Stimulated activated CD8-positive, alpha-beta memory T cell treated with anti-CD3 and anti-CD28 coated beads, Interleukin-2, amount 100 ng/mL, for 1 hour (primary cell): ENCODE measurements at regions not wholly inside any gene's neighbourhood (a gene's known extent, or its start where the extent isn't known, plus 50 kb on each side); places are given as distances from the start of the nearest gene placed in this dataset.
"Not testable (repeated sequence)": the region's sequence is repeated elsewhere in the genome, so short reads cannot be mapped to it uniquely, and the experiment has no call there.

Experiments used
- DNase-seq, 2 donors: peaks; one replicate each; pipeline ENCODE4 v3.0.0-alpha.2; 2020; ENCODE audit warnings: low read depth in 2 of 2

DNA sequence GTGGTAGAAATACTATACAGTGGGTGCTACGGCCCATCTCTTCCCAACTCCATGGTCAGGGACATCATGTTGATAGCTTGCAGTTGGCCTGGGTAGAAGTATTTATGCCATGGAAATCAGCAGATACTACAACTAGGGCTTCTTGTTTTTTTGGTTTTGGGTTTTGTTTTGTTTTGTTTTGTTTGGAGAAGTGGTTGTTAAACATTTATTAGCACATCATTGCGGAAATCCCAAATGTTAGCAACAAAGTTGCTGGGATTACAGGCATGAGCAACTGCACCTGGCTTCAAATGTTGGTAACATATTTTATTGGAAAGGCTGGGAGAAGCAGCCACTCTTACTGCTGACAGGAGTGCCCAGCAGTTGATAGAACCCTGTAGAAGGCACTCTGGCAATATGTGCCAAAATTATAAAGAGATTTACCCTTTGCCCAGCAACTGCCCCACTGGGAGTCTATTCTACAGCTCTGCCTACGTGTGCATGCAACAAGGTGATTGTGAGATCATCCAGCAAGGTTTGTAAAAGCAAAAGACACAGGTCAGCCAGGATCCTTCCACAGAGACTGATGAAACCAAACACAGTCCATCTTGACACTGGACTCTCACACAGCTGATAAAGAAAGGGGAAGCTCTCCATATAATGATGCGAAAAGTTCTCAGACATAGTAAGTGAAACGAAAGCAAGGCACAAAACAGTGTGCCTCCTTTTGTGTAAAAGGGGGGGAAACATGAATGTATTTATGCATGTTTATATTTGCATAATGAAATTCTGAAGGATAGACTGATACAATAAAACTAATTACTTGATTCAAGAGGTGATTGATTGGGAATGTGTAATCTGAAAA lies 314.4 kb downstream of the ANAPC1 start:
- not testable (repeated sequence) for DNase-seq

DNA sequence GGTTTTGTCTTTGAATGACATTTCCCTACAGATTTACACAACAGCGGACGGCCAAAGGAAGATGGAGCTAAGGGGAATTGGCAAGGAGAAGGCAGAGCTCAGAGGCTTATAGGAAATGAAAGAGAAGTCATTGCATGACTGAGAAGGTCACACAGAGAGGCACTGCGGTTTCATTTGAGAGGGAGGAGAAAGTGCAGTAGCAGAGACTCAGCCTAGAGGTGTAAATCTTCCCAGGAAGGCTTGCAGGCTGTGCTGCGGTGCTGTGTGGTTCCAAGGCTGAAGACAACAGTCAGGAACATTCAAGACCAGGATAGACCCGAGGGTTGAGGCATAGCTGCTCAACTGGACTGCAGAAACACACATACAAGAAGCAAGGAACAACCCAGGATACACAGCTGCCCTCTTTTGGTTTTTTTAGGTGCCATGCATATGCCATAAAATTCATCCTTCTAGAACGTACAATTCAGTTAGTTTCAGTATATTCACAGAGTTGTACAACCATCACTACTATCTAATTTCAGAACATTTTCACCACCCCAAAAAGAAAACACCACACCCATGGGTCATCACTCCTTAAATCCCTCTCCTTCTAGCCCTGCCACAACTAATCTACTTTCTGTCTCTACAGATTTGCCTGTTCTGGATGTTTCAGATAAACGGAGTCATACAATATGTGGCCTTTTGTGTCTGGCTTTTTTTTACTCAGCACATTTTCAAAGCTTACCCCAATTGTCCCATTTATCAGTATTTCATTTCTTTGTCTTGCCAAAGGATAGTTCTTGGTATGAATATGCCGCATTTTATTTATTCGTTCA lies 313.5 kb downstream of the ANAPC1 start:
- DNase-seq: not testable (repeated sequence)

GRCh38 chr2:111574803-111575202 lies 309.2 kb downstream of the ANAPC1 start:
- DNase-seq: not testable (repeated sequence)

GRCh38 chr2:111577154-111577885 lies 306.7 kb downstream of the ANAPC1 start:
- not testable (repeated sequence) for DNase-seq

DNA sequence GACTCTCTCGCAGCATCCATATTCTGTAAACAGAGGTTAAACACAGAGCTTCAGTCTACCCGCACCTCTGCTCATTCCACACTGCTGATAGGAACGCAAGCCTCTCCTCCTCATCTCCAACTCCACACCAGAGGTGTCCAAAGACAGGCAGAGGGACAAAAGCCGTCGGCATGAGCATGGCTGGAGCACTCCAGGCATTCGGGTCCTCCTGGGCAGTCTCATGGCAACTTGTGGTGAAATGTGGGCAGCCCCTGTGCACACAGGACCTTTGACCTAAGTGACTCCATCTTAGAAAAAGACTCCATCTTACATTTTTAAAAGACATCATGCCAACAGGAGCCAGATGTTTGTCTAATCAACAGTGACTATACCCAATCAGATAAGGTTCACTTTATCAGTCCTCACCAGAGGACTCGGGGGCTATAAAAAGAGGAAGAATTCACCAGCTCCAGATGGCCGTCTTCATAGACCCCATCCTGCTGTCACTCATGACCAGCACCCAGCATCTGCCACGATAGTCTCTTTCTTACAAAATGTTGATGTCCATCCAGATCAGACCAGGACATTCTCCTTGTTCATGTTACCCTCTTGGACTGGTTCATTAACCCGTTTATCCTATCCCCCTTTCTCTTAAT lies 304.4 kb downstream of the ANAPC1 start:
- DNase-seq: not testable (repeated sequence)

GRCh38 chr2:111580616-111581015 lies 303.4 kb downstream of the ANAPC1 start:
- DNase-seq: not testable (repeated sequence)

DNA sequence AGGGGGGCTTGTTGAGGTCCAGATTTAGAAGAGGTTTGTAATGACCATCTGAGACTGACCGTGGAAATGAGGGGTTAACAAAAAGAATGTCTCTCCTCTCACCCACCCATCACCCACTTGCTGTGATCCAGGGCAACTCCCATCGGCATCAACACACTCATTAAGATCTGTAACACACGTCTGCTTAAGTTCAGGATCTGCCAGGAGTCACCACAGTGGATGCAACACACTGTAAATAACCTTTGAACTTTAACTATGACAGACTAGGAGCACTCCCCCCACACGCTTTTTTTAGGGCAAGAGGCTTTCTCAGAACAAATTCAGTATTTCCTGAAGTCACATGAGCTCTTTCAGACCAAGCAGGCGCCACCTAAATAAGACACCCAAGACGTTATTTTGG lies 301.9 kb downstream of the ANAPC1 start:
- DNase-seq: not testable (repeated sequence)

GRCh38 chr2:111583480-111583879 lies 300.5 kb downstream of the ANAPC1 start:
- DNase-seq: not testable (repeated sequence)

DNA sequence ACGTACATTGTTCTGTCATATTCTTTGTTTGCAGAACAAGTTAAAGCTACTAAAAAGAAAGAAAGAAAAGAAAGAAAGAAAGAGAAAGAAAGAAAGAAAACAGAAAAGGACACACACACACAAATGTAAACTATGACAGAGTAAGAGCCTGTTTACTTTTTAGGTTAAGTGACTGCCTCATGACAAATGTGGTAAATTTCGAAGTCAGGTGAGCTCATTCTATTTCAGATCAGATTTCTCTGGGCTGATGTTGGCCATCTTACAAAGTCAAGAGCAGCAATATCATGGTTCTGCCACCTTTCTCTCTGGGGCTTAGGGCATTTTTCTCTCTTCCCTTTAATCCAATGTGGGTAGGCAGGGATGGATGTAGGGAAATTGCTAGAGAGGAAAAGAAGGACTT lies 299.5 kb downstream of the ANAPC1 start:
- not testable (repeated sequence) for DNase-seq

DNA sequence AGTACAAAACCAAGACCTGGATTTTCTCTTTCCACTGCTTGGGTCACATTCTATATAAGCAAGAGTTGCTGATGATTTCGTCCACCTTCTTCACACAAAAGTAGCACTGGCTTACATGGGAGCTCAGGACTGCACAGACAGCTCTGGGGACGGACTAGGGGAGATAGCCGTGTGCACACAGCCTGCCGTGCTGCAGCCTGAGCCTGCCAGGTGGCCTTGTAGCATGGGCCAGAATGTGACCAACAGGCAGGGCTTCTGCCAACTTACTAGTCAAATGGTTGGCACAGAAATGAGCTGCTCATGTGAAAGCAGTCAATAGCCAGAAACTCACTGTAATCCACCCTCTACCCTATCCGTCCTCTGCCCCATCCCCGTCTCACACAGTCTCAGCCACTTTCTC lies 299.0 kb downstream of the ANAPC1 start:
- not testable (repeated sequence) for DNase-seq

DNA sequence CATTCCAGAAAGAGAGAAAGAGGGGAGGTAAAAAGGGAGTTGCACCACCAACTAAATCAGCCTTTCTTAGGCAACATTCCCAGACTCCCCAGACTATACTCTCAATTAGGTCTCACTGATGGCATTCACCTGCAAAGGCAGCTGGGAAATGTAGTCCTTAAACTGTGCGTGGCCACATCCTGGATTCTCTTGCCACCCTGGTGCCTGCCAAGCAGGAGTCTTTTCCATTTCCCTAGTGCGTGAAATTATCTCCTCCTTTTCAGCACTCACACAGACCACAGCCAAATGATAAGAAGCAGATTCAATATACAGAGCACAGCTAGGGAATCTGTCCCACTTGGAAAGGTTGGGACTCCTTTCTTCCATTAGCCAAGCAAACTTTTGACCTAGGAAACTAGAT lies 298.0 kb downstream of the ANAPC1 start:
- DNase-seq: not testable (repeated sequence)

DNA sequence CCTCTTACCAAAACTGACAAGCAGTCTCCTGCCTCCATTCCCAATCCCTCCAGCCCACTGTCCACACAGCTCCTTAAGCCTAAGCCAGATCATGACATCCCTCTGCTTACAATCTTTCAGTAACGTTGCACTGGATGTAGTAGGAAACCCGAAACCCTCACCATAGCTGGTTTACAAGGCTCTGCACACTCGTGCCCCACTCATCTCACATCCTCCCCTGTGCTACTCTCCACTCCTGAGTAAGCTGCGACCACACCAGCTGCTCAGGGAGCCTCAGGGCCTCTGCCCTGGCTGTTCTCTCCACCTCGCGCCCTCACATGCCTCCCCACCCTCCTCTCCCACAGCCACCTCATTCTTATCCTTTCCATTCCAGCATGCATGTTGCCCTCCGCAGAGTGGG lies 288.9 kb downstream of the ANAPC1 start:
- DNase-seq: not testable (repeated sequence)

GRCh38 chr2:111596808-111597705 lies 286.9 kb downstream of the ANAPC1 start:
- not testable (repeated sequence) for DNase-seq

DNA sequence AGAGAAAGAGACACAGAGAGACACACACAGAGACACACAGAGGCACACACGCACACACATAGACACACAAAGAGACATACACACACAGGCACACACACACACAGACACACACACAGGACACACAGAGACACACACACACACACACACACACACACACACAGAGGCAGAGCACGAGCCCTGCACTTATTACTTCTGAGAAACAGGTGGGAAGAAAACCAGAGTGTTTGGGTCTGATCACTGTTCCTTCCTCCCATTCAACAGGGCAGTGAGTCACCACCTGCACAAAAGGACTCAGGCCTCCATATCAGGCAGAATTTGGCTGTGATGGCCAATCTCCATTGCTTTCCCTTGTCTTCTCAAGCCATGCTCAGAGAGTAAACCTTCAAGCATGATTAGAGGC lies 285.0 kb downstream of the ANAPC1 start:
- DNase-seq: not testable (repeated sequence)

DNA sequence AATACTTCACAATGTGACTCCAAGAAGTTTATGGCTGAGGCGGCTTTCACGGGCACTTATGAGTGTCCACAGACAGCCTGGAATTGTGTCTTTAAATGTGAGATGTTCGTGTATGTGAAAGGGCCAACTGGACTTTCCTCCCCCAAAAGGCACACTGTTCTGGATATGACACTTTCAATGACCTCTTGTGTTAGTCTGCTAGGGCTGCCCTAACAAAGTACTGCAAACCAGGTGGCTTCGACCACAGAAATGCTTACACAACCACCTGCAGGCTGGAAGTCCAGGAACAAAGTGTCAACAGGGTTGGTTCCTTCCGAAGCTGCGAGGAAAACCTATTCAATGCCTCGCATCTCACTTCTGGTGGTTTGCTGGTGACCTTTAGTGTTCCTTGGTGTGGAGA lies 281.7 kb downstream of the ANAPC1 start:
- not testable (repeated sequence) for DNase-seq

DNA sequence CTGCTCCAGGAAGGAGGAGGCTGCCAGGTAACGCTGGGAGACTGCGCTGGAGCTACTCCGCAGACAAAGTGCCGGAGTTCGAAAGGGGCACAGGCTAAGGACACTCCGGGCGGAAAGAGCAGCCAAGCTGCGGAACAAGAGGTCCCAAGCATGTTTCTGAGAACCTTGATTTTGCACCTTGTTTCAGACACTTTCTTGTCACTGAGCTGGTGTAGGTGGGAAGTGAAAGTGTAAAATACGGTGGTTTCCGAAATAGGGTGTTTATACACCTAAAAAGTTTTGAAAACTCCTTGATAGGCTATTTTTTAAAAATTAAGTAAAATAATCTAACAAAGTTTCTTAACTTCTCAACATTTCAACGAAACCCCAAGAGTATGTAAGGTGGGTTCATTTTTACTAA lies 278.2 kb downstream of the ANAPC1 start:
- DNase-seq: not testable (repeated sequence)

DNA sequence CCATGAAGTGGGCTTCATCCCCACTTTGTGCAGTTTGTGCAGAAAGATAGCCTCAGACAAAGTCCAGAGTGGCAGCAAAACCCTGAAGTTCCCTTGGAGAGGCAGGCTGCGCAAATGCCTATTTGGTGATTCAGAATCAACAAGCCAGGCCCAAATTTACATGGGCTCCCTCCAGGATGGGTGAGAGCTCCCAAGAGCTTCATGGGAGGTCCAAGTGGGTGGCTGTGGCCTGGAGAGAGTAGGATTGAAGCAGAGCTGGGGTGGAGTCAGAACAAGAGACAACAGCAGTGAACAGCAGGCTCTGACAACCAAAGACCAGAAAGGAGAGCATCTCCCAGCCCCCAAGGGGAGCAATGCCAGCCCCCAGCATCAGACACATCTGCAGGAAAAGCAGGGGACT lies 277.4 kb downstream of the ANAPC1 start:
- not testable (repeated sequence) for DNase-seq

- DNase-seq: not testable (repeated sequence)
These were observed 274.7 kb downstream of the ANAPC1 start for GRCh38 chr2:111609146-111609844.

DNA sequence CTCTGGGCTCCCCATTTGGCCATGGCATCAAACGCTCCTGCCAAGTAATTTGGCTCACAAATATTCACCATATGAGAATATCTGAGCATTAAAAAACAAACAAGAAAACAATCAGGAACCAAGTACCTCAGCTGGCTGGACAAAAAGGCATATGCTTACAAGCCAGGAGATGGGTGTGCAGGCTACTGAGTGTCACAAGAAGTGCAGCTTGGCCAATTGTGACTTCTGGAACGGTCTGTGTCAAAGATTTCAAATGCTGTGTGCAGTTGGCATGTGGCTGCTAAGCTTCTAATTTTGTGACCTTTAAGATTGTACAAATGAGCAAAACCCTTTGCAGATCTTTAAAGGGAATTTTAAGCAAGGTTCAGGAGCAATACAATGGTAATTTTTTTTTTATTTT lies 274.0 kb downstream of the ANAPC1 start:
- DNase-seq: not testable (repeated sequence)
